Subcutaneous abdominal adipose tissue (tissue), 5 donors: ENCODE measurements at regions not wholly inside any gene's neighbourhood (a gene's known extent, or its start where the extent isn't known, plus 50 kb on each side); places are given as distances from the start of the nearest gene placed in this dataset.

Source experiments
- H3K27ac ChIP-seq: one replicate; pipeline ENCODE4 v1.7.0; 2013; ENCODE audit warnings: low read depth, mild to moderate bottlenecking, inconsistent platforms, low read length, moderate library complexity
- H3K27me3 ChIP-seq, 5 donors: one replicate each; pipeline ENCODE4 v1.7.0; 2013; ENCODE audit warnings: low read length in 5 of 5, inconsistent platforms in 1 of 5; ENCODE audit not compliant: control insufficient read depth in 5 of 5, insufficient read depth in 4 of 5
- H3K36me3 ChIP-seq, 5 donors: one replicate each; pipeline ENCODE4 v1.7.0; 2013; ENCODE audit warnings: low read length in 5 of 5; ENCODE audit not compliant: control insufficient read depth in 5 of 5, insufficient read depth in 5 of 5
- H3K4me1 ChIP-seq, 5 donors: one replicate each; pipeline ENCODE4 v1.7.0; 2013; ENCODE audit warnings: low read length in 5 of 5, mild to moderate bottlenecking in 3 of 5, moderate library complexity in 1 of 5; ENCODE audit not compliant: control insufficient read depth in 5 of 5, insufficient read depth in 5 of 5
- H3K4me3 ChIP-seq, 5 donors: one replicate each; pipeline ENCODE4 v1.7.0; 2013; ENCODE audit warnings: low read length in 5 of 5, low read depth in 1 of 5
- H3K9ac ChIP-seq, 5 donors: one replicate each; pipeline ENCODE4 v1.7.0; 2013; ENCODE audit warnings: low read length in 5 of 5, mild to moderate bottlenecking in 4 of 5, moderate library complexity in 3 of 5
- H3K9me3 ChIP-seq, 5 donors: one replicate each; pipeline ENCODE4 v1.7.0; 2013; ENCODE audit warnings: low read length in 5 of 5; ENCODE audit not compliant: control insufficient read depth in 5 of 5
- donor health status: healthy.
- donor health status: healthy.
- donor health status: healthy.
- donor health status: healthy.
- donor health status: healthy.

DNA sequence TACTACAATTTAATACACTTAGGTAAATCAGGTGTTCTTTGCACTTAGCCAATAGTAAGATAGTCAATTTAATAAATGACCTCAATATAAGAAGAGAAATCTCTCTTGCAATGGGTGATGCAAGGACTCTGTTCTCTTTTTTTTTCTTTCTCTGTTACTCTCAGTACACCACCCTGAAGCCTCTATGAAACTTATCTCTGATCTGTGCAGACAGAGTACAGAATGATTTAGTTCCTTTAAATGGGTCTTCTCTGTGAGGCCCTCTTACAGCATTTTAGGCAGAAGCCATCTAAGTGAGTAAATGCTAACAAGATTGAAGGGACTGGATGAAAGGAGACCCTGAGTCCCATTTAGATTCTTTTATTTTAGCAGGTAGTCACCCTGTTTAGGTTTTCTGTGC is 312.8 kb downstream of the RFPL4B start:
- Histone ChIP-seq H3K4me1 (no peaks in the 10 kb centered on the region), H3K9ac (no peak overlapping the region), H3K27me3 (no peaks in the 10 kb centered on the region), H3K4me3 (no peak overlapping the region), H3K27ac (no peak overlapping the region), H3K36me3 (no peaks in the 10 kb centered on the region), H3K9me3 (peaks cover 0 to 4% (median 0%) of the 10 kb centered on the region in 5 donors)

DNA sequence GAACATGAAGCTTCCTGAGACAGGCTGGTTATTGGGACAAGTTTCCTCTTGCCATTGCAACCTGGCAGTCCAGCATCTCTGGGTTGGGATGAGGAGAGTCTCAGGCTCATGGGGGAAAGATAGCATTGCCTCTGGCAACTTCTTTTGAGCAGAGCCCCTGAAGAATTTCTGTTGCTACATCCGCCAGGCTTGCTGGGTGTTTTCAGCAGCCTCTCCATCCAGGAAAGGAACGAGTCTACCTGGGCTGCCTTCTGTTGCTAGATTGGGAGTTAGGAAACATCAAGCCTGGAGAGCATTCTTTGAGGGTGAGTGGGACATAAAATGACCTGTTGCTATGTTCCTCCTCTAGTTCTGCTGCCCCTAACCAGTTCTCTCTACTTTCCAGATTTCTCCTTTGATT is 313.5 kb downstream of the RFPL4B start:
- Histone ChIP-seq H3K27me3 (peaks cover 0 to 2% (median 0%) of the 10 kb centered on the region in 5 donors), H3K4me1 (peaks cover 0 to 5% (median 0%) of the 10 kb centered on the region in 5 donors), H3K27ac (no peak overlapping the region), H3K9ac (no peak overlapping the region), H3K36me3 (no peaks in the 10 kb centered on the region), H3K4me3 (no peak overlapping the region), H3K9me3 (peaks cover 0 to 4% (median 0%) of the 10 kb centered on the region in 5 donors)

DNA sequence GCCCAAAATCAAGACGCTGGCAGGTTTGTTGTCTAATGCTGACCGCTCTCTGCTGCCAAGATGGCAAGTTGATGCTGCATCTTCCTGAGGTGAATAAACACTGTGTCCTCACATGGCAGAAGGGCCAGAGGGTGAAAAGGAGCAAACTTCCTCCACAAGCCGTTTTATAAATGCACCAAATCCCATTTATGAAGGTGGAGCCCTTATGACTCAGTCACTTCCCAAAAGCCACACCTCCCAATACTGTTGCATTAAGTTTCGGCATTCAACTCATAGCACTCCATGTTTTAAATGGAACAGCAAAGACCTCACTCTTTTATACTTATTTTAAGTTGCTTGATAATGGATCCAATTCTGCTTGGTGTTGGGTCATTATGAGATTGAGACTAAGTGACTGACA is 316.6 kb downstream of the RFPL4B start:
- no peak overlapping the region for H3K9ac ChIP-seq
- peaks cover 0 to 5% (median 0%) of the 10 kb centered on the region in 5 donors for H3K4me1 ChIP-seq
- H3K27me3 ChIP-seq = peaks cover 0 to 2% (median 0%) of the 10 kb centered on the region in 5 donors
- no peak overlapping the region for H3K4me3 ChIP-seq
- H3K9me3 ChIP-seq = peaks cover 0 to 4% (median 0%) of the 10 kb centered on the region in 5 donors
- no peak overlapping the region for H3K27ac ChIP-seq
- H3K36me3 ChIP-seq = no peaks in the 10 kb centered on the region

DNA sequence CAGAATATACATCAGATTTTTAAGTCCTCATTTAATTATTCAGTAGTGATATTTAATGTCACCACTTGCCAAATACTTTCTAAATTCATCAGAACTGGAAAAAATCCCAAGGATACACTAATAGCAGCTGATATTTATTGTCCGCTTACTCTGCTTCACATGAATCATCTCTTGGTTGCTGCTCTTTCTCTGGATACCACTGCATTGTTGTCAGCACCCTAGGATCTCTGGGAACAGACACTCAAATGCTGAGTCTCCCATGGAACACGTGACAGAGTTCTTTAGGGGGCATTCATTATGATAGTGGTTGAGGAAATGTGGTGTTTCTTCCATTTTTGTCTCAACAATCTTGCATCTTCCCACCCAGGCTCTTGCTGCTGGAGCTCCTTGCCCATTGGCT is 318.0 kb downstream of the RFPL4B start:
- H3K27ac ChIP-seq = no peak overlapping the region
- H3K9ac ChIP-seq = peak overlapping the region in 1 of 5 donors; percentile 35
- H3K4me1 ChIP-seq = peaks cover 0 to 5% (median 0%) of the 10 kb centered on the region in 5 donors
- H3K9me3 ChIP-seq = peaks cover 0 to 4% (median 0%) of the 10 kb centered on the region in 5 donors
- no peak overlapping the region for H3K4me3 ChIP-seq
- H3K27me3 ChIP-seq = peaks cover 0 to 2% (median 0%) of the 10 kb centered on the region in 5 donors
- no peaks in the 10 kb centered on the region for H3K36me3 ChIP-seq

DNA sequence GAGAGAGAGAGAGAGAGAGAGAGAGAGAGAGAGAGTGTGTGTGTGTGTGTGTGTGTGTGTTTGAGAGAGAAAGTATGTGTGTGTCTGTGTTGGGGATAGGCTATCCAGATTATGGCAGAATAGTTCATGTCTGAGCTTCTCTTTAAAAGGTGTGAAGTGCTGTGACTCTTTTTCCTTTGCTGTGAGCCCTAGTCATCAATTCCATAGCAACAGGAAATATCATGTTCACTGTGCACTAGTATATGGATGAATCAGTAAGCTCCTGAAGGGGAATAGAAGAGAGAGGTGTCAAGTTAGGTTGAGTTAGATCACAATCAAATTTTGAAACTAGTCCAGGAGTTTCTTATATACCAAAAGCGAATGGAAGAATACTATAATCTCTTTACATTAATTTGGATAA is 318.7 kb downstream of the RFPL4B start:
- peaks cover 0 to 4% (median 0%) of the 10 kb centered on the region in 5 donors for H3K9me3 ChIP-seq
- H3K36me3 ChIP-seq = no peaks in the 10 kb centered on the region
- H3K4me1 ChIP-seq = peaks cover 0 to 5% (median 0%) of the 10 kb centered on the region in 5 donors
- H3K4me3 ChIP-seq = no peak overlapping the region
- H3K27ac ChIP-seq = no peak overlapping the region
- peaks cover 0 to 2% (median 0%) of the 10 kb centered on the region in 5 donors for H3K27me3 ChIP-seq
- no peak overlapping the region for H3K9ac ChIP-seq

DNA sequence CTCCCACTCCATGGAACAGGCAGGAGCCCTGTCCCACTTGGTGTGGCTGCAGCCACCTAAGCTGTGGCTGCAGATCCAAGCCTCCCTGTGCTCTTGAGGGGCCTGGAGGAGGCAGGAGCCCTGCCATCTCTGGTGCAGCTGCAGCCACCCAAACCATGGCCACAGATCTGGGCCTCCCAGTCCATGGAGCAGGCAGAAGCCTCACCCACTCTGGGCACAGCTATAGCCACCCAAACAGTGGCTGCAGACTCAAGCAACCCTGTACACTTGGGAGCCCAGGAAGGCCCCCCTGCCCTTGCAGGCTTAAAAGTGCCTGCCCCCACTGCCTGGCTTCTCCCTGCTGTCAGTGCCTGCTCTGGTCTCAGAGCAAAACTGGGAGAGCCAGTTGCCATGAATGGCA is 320.3 kb downstream of the RFPL4B start:
- Histone ChIP-seq H3K4me3 (no peak overlapping the region), H3K4me1 (peaks cover 0 to 5% (median 0%) of the 10 kb centered on the region in 5 donors), H3K36me3 (no peaks in the 10 kb centered on the region), H3K9me3 (peaks cover 0 to 4% (median 0%) of the 10 kb centered on the region in 5 donors), H3K27me3 (peaks cover 0 to 2% (median 0%) of the 10 kb centered on the region in 5 donors), H3K9ac (no peak overlapping the region), H3K27ac (no peak overlapping the region)

DNA sequence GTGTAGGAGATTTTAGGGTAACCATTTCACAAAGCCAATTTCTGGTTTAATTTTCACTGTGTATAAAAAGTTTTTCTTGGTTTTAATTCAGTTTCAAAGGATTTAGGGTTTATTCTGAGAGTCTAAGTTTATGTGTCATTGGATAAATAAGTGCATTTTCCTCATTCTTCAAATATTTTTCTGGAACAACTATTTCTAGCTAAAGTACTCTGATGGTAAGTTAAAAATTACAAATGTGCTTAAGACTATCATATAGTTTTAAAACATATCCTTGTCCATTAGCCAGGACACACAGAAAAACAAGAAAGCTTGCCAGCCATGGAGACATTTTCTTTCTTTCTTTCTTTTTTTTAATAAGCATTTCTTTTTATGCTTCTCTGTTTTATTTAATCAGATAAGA is 333.0 kb downstream of the RFPL4B start:
- no peak overlapping the region for H3K9ac ChIP-seq
- no peak overlapping the region for H3K27ac ChIP-seq
- no peaks in the 10 kb centered on the region for H3K27me3 ChIP-seq
- H3K36me3 ChIP-seq = no peaks in the 10 kb centered on the region
- no peaks in the 10 kb centered on the region for H3K9me3 ChIP-seq
- H3K4me3 ChIP-seq = no peak overlapping the region
- no peaks in the 10 kb centered on the region for H3K4me1 ChIP-seq

DNA sequence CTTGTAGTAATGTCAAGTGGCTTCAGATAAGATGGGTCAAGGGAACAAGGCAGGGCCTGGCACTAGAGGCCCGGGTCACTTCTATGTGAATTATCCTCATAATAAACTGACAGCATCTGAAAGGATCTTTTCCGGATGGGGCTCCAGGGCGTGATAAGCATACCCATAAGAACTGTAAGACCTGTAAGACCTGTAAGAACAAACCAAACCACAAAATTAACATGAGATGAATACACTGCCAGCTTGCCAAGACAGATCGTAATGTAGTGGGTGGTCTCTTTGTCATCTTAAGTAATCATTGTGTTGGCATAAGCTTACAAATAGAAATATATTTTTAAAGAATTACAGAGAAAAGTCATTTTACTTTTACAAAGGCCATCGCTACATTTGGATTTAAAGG is 334.9 kb downstream of the RFPL4B start:
- H3K36me3 ChIP-seq = no peaks in the 10 kb centered on the region

DNA sequence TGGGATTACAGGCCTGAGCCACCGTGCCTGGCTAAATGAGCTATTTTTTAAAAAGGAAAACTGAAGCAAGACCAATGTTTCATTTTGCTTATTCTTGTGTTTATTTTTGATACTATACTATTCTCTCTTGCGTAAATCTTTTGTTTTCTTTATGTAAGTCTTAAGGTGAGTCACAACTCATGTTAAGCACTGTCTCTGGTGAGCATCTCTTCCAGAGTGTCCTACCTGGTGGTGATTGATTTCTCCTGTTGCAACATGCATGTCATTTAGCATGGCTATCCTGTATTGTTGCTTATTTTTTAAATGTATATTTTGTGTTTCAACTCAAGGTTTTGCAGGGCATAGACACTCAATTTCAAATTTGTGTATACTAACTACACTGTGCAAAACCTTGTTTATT is 336.0 kb downstream of the RFPL4B start:
- H3K4me3 ChIP-seq = no peak overlapping the region
- no peak overlapping the region for H3K9ac ChIP-seq
- no peak overlapping the region for H3K27ac ChIP-seq
- no peaks in the 10 kb centered on the region for H3K4me1 ChIP-seq
- no peaks in the 10 kb centered on the region for H3K27me3 ChIP-seq
- no peaks in the 10 kb centered on the region for H3K36me3 ChIP-seq
- H3K9me3 ChIP-seq = no peaks in the 10 kb centered on the region

More for the DNA sequence above, 334.9 kb downstream of the RFPL4B start:
- Histone ChIP-seq H3K4me1 (no peaks in the 10 kb centered on the region), H3K9me3 (no peaks in the 10 kb centered on the region), H3K9ac (no peak overlapping the region), H3K27ac (no peak overlapping the region), H3K4me3 (no peak overlapping the region), H3K27me3 (no peaks in the 10 kb centered on the region)

DNA sequence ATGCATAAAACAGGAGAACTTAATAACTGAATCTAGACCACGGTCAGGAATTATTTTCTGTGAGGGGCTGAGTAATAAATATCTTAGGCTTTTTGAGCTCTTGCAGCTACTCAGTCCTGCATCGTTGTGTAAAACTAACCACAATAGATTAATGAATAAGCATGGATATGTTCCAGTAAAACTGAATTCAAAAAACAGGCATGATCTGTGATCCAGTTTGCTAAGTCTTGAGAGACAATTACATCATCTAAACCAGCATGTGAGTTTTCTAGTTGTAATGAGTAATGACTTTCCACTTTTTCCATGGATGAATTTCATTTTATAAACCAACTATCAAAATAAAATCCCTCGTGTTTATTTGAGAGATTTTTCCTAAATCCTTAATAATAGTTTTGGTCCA is 336.8 kb downstream of the RFPL4B start:
- no peak overlapping the region for H3K27ac ChIP-seq

More for the DNA sequence above, 336.8 kb downstream of the RFPL4B start:
- no peaks in the 10 kb centered on the region for H3K9me3 ChIP-seq
- H3K4me3 ChIP-seq = no peak overlapping the region
- H3K9ac ChIP-seq = no peak overlapping the region
- no peaks in the 10 kb centered on the region for H3K27me3 ChIP-seq
- H3K4me1 ChIP-seq = no peaks in the 10 kb centered on the region
- no peaks in the 10 kb centered on the region for H3K36me3 ChIP-seq
